B cell (primary cell): ENCODE measurements at regions not wholly inside any gene's neighbourhood (a gene's known extent, or its start where the extent isn't known, plus 50 kb on each side); places are given as distances from the start of the nearest gene placed in this dataset.
"Not testable (repeated sequence)": the region's sequence is repeated elsewhere in the genome, so short reads cannot be mapped to it uniquely, and the experiment has no call there.

ENCODE experiments used
- ATAC-seq: fragments of 200-7000 bp; cut with Tn5 transposase; one replicate; pipeline ENCODE4 v1.10.0; 2021; ENCODE audit warnings: low read depth, mild to moderate bottlenecking, moderate number of reproducible peaks, moderate library complexity
- CTCF ChIA-PET: fragments of 350-600 bp; sonication (Branson Sonifier 250); formaldehyde crosslinking; loops from one replicate; lab custom pipeline; 2021; ENCODE audit warnings: antibody characterized with exemption, inconsistent platforms; lab: Charles Lee
- POLR2A ChIA-PET: fragments of 350-600 bp; sonication (Branson Sonifier 250); formaldehyde crosslinking; loops from one replicate; lab custom pipeline; 2021; ENCODE audit warnings: antibody characterized with exemption; lab: Charles Lee
- DNase-seq: peaks from one replicate; pipeline ENCODE4 v3.0.0; 2013
- H2AFZ ChIP-seq: 2 replicates; pipeline ENCODE4 v1.6.1; 2012; ENCODE audit warnings: mild to moderate bottlenecking, low read depth, low read length; ENCODE audit not compliant: insufficient read depth, poor library complexity, severe bottlenecking
- H3K27ac ChIP-seq, 2 donors: 1 replicate in 1 of 2; 2 replicates in 1 of 2; pipeline ENCODE4 v1.5.1; 2012 to 2013; ENCODE audit warnings: low read length in 2 of 2, mild to moderate bottlenecking in 2 of 2, moderate library complexity in 1 of 2
- H3K27me3 ChIP-seq, 4 experiments: fragments of 200-600 bp in 1 of 4; sonication (generic) in 1 of 4; replicated peaks in 1 of 4; 1 replicate in 2 of 4; 2 replicates in 2 of 4; pipeline versions ENCODE4 v1.6.1 to v1.7.0; 2013 to 2016; ENCODE audit warnings: low read length in 3 of 4, mild to moderate bottlenecking in 2 of 4, mixed read lengths in 1 of 4, moderate library complexity in 1 of 4; ENCODE audit not compliant: insufficient read depth in 4 of 4, control insufficient read depth in 3 of 4; ENCODE audit errors: control extremely low read depth in 1 of 4
- H3K36me3 ChIP-seq, 2 experiments: replicated peaks in 1 of 2; 1 replicate in 1 of 2; 2 replicates in 1 of 2; pipeline versions ENCODE4 v1.6.1 to v1.7.1; 2013; ENCODE audit warnings: low read length in 1 of 2; ENCODE audit not compliant: insufficient read depth in 2 of 2, control insufficient read depth in 1 of 2; ENCODE audit errors: control extremely low read depth in 1 of 2, extremely low read depth in 1 of 2
- H3K4me1 ChIP-seq, 2 donors: fragments of 200-600 bp in 1 of 2; sonication (generic) in 1 of 2; 1 replicate in 1 of 2; 2 replicates in 1 of 2; pipeline versions ENCODE4 v1.5.1 to v1.6.1; 2013 to 2017; ENCODE audit warnings: low read length in 2 of 2; ENCODE audit not compliant: control insufficient read depth in 2 of 2, insufficient read depth in 2 of 2
- H3K4me2 ChIP-seq: replicated peaks from 2 replicates; pipeline ENCODE3; 2012; ENCODE audit warnings: mild to moderate bottlenecking, low read depth, low read length; ENCODE audit not compliant: poor library complexity, severe bottlenecking
- H3K4me3 ChIP-seq, 5 experiments: fragments of 200-600 bp in 1 of 5; sonication (generic) in 1 of 5; 1 replicate in 3 of 5; 2 replicates in 2 of 5; pipeline versions ENCODE4 v1.5.1 to v1.7.0; 2011 to 2016; ENCODE audit warnings: low read length in 4 of 5, mild to moderate bottlenecking in 4 of 5, low read depth in 2 of 5, control low read depth in 1 of 5, moderate library complexity in 1 of 5; ENCODE audit not compliant: insufficient read depth in 1 of 5; ENCODE audit errors: control extremely low read depth in 1 of 5, extremely low read depth in 1 of 5
- H3K79me2 ChIP-seq: fragments of 200-600 bp; sonication (generic); one replicate; pipeline ENCODE4 v1.6.0; 2016; ENCODE audit warnings: low read length; ENCODE audit not compliant: control insufficient read depth, insufficient read depth
- H3K9ac ChIP-seq: fragments of 200-600 bp; sonication (generic); 2 replicates; pipeline ENCODE4 v1.6.1; 2017; ENCODE audit warnings: mild to moderate bottlenecking, low read length, moderate library complexity
- H3K9me3 ChIP-seq, 3 donors: one replicate each; pipeline versions ENCODE4 v1.6.1 to v1.7.1; 2013; ENCODE audit warnings: low read length in 2 of 3; ENCODE audit not compliant: control insufficient read depth in 2 of 3, insufficient read depth in 1 of 3; ENCODE audit errors: control extremely low read depth in 1 of 3
- H4K20me1 ChIP-seq: 2 replicates; pipeline ENCODE4 v1.6.0; 2012; ENCODE audit warnings: mild to moderate bottlenecking, low read length; ENCODE audit not compliant: insufficient read depth, control insufficient read depth, poor library complexity, severe bottlenecking
- H3K27ac Mint-ChIP-seq: one replicate; pipeline ENCODE4 v1.8.0; 2021; ENCODE audit warnings: mixed read lengths
- H3K27me3 Mint-ChIP-seq: one replicate; pipeline ENCODE4 v1.8.0; 2021; ENCODE audit warnings: mixed read lengths
- H3K4me1 Mint-ChIP-seq: one replicate; pipeline ENCODE4 v1.8.0; 2021; ENCODE audit warnings: mixed read lengths
- H3K4me3 Mint-ChIP-seq: one replicate; pipeline ENCODE4 v1.8.0; 2021; ENCODE audit warnings: mixed read lengths
- H3K9me3 Mint-ChIP-seq: one replicate; pipeline ENCODE4 v1.8.0; 2022; ENCODE audit warnings: mixed read lengths; ENCODE audit not compliant: insufficient read depth
- CTCF ChIP-seq: fragments of 200-600 bp; IDR thresholded peaks from one replicate; pipeline ENCODE4 v1.8.0; 2022; ENCODE audit warnings: antibody characterized with exemption, mild to moderate bottlenecking
- EZH2 ChIP-seq: IDR thresholded peaks from 2 replicates; pipeline ENCODE4 v1.6.1; 2012; ENCODE audit warnings: borderline replicate concordance, low read depth, mild to moderate bottlenecking, moderate library complexity, low read length; ENCODE audit not compliant: insufficient read depth, poor library complexity, severe bottlenecking
- WGBS: methylation state at CpG from one replicate; pipeline ENCODE4 v1.1.5; 2013; ENCODE audit warnings: missing lambda C conversion rate; ENCODE audit not compliant: insufficient coverage; 5-methylcytosine and 5-hydroxymethylcytosine counted together
- intact Hi-C: fragments of 100-400 bp; cut with micrococcal nuclease; formaldehyde crosslinking; loops from one replicate; pipeline ENCODE4 v1.10.0; 2022

- Histone ChIP-seq H3K9me3 (peaks cover 0 to 16% (median 0%) of the 10 kb centered on the region in 3 donors), H3K4me2 (no peak overlapping the region), H4K20me1 (no peaks in the 10 kb centered on the region), H3K79me2 (no peaks in the 10 kb centered on the region), H3K27ac (no peak overlapping the region), H3K36me3 (no peaks in the 10 kb centered on the region), H3K4me1 (no peaks in the 10 kb centered on the region), H3K9ac (no peak overlapping the region), H3K4me3 (no peak overlapping the region), H2AFZ (no peak overlapping the region), H3K27me3 (no peaks in the 10 kb centered on the region)
- POLR2A ChIA-PET, result no interaction called here
- peak; percentile 2 for DNase-seq
- WGBS, result 90% methylated on average over 17 of the region's 18 CpGs
- H3K27ac Mint-ChIP-seq, result no peak overlapping the region
- H3K4me1 Mint-ChIP-seq, result no peaks in the 10 kb centered on the region
- CTCF ChIA-PET, result no interaction called here
- no peaks in the 10 kb centered on the region for H3K27me3 Mint-ChIP-seq
- no peak for ATAC-seq
- no peaks in the 10 kb centered on the region for H3K9me3 Mint-ChIP-seq
- H3K4me3 Mint-ChIP-seq, result no peak overlapping the region
- TF ChIP-seq CTCF, result no peak
- TF ChIP-seq EZH2, result no peak
- intact Hi-C loops, result no loop called here
These were observed 217.6 kb downstream of the POTED start for GRCh38 chr21:13827201-13827600.

- H3K4me2 ChIP-seq, H3K27me3 Mint-ChIP-seq, DNase-seq, POLR2A ChIA-PET, intact Hi-C loops, H3K27ac ChIP-seq, H3K4me3 Mint-ChIP-seq, H3K4me3 ChIP-seq, H3K9ac ChIP-seq, CTCF ChIA-PET, H3K27ac Mint-ChIP-seq, H3K36me3 ChIP-seq, H3K79me2 ChIP-seq, ATAC-seq, H3K27me3 ChIP-seq, H3K4me1 ChIP-seq, H3K4me1 Mint-ChIP-seq, H3K9me3 Mint-ChIP-seq, H2AFZ ChIP-seq, H4K20me1 ChIP-seq: not testable (repeated sequence)
- H3K9me3 ChIP-seq, result peaks cover 0 to 16% (median 0%) of the 10 kb centered on the region in 3 donors
- WGBS, result 92% methylated on average over 15 of the region's 15 CpGs
These were observed 216.9 kb downstream of the POTED start for GRCh38 chr21:13826511-13826910.

GRCh38 chr21:13825218-13825778, 215.7 kb downstream of the POTED start:
- H3K4me1 ChIP-seq, H3K4me3 ChIP-seq, H3K27me3 Mint-ChIP-seq, H3K27ac Mint-ChIP-seq, CTCF ChIA-PET, H3K9me3 Mint-ChIP-seq, H4K20me1 ChIP-seq, H3K9ac ChIP-seq, H3K36me3 ChIP-seq, POLR2A ChIA-PET, H3K79me2 ChIP-seq, H3K4me2 ChIP-seq, H3K4me1 Mint-ChIP-seq, DNase-seq, ATAC-seq, intact Hi-C loops, H3K4me3 Mint-ChIP-seq, H2AFZ ChIP-seq, H3K27me3 ChIP-seq, H3K27ac ChIP-seq: not testable (repeated sequence)
- H3K9me3 ChIP-seq, result peaks cover 0 to 16% (median 0%) of the 10 kb centered on the region in 3 donors
- no CpG with 5 or more reads among the region's 26 CpGs for WGBS
